ENCODE measurements at regions not wholly inside any gene's neighbourhood (a gene's known extent, or its start where the extent isn't known, plus 50 kb on each side); places are given as distances from the start of the nearest gene placed in this dataset.

DNA sequence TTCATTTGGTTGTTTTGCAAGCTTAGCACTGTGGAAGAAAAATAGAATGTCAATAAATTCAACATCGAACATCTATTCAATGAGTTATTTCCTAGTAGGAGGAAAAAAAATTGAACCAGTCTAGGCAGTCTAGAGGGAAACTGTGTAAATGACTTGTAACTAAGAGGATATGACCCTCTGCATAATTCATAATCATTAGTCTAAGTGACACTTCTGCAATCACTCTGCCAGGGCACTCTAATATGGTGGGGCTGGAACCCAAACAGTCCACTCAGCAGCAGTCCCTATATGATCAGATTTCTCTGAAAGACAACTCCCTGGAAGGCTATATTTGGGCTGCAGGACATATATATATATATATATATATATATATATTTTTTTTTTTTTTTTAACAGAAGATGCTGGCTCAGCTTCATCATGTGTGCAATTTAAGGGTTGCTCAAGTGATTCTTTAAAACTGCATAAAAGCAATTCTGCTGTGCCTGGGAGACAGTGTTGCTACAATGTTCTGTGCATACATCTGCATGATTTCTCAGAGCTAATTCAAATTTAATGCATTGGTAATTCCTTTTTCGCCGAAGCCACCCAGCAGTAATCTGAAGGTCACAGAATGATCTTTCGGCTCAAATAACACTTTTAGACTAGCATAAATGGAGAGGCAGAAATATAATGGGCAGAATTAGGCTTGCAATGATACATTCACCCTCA is 482.1 kb upstream of the ZNF608 start:
- Histone ChIP-seq H3K4me3 (ENCODE audit: low read length) (no peak overlapping the region), H3K27ac (ENCODE audit: low read depth in 1 of 2, low read length in 2 of 2) (no peak overlapping the region), H3K27me3 (ENCODE audit: control insufficient read depth in 1 of 2, insufficient read depth in 2 of 2, low read length in 2 of 2) (no peaks in the 10 kb centered on the region), H3K4me1 (ENCODE audit: insufficient read depth, low read length) (no peaks in the 10 kb centered on the region), H3K9me3 (ENCODE audit: control insufficient read depth in 1 of 2, insufficient read depth in 1 of 2, low read length in 2 of 2) (peaks cover 0 to 4% of the 10 kb centered on the region in 2 experiments), H3K36me3 (ENCODE audit: insufficient read depth, low read length) (no peaks in the 10 kb centered on the region)
- Mint-ChIP-seq H3K27ac (no peak overlapping the region), H3K4me1 (ENCODE audit: low read depth) (no peaks in the 10 kb centered on the region), H3K36me3 (ENCODE audit: low read depth) (no peaks in the 10 kb centered on the region), H3K27me3 (no peaks in the 10 kb centered on the region), H3K9me3 (peaks cover 3% of the 10 kb centered on the region), H3K4me3 (no peak overlapping the region)
- ATAC-seq (ENCODE audit: poor library complexity) (no peak), DNase-seq (no peak)
- POLR2A ChIA-PET = no interaction called here
- intact Hi-C loops (cut with DNase I, micrococcal nuclease) = no loop called here
- CTCF ChIA-PET = interaction anchor here (0.6 kb wide), 1 partner anchor 172 kb away, joined by 3 read pairs; no protein-coding TSS in a partner anchor
- TF ChIP-seq, protein P1, sequence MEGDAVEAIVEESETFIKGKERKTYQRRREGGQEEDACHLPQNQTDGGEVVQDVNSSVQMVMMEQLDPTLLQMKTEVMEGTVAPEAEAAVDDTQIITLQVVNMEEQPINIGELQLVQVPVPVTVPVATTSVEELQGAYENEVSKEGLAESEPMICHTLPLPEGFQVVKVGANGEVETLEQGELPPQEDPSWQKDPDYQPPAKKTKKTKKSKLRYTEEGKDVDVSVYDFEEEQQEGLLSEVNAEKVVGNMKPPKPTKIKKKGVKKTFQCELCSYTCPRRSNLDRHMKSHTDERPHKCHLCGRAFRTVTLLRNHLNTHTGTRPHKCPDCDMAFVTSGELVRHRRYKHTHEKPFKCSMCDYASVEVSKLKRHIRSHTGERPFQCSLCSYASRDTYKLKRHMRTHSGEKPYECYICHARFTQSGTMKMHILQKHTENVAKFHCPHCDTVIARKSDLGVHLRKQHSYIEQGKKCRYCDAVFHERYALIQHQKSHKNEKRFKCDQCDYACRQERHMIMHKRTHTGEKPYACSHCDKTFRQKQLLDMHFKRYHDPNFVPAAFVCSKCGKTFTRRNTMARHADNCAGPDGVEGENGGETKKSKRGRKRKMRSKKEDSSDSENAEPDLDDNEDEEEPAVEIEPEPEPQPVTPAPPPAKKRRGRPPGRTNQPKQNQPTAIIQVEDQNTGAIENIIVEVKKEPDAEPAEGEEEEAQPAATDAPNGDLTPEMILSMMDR (IDR thresholded peaks at IDR 0.05) = no peak

DNA sequence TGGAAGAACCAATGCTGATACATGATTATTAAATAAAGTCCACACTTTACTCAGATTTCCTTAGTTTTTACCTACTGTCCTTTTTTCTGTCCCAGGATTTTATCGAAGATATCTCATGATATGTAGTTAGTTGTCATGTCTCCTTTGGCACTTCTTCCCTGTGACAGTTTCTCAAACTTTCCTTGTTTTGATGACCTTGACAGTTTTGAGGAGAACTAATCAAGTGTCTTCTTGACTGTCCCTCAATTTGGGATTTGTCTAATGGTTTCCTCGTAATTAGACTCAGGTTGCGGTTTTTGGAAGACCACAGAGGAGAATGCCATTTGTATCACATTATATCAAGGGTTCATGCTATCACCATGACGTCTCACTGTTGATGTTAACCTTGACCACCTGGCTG is 483.1 kb upstream of the ZNF608 start:
- ChIA-PET POLR2A (no interaction called here), CTCF (no interaction called here)
- no peaks in the 10 kb centered on the region for H3K4me1 ChIP-seq (ENCODE audit: insufficient read depth, low read length)
- intact Hi-C loops (cut with DNase I, micrococcal nuclease) = no loop called here
- H3K36me3 ChIP-seq (ENCODE audit: insufficient read depth, low read length) = no peaks in the 10 kb centered on the region
- no peaks in the 10 kb centered on the region for H3K36me3 Mint-ChIP-seq (ENCODE audit: low read depth)
- no peak overlapping the region for H3K4me3 Mint-ChIP-seq
- no peaks in the 10 kb centered on the region for H3K27me3 Mint-ChIP-seq
- no peak overlapping the region for H3K27ac Mint-ChIP-seq
- ATAC-seq (ENCODE audit: poor library complexity) = no peak
- TF ChIP-seq, protein P1 (IDR thresholded peaks at IDR 0.05) = no peak
- H3K27ac ChIP-seq (ENCODE audit: low read depth in 1 of 2, low read length in 2 of 2) = no peak overlapping the region
- peaks cover 0 to 4% of the 10 kb centered on the region in 2 experiments for H3K9me3 ChIP-seq (ENCODE audit: control insufficient read depth in 1 of 2, insufficient read depth in 1 of 2, low read length in 2 of 2)
- H3K9me3 Mint-ChIP-seq = peaks cover 3% of the 10 kb centered on the region
- no peaks in the 10 kb centered on the region for H3K27me3 ChIP-seq (ENCODE audit: control insufficient read depth in 1 of 2, insufficient read depth in 2 of 2, low read length in 2 of 2)
- DNase-seq = no peak
- no peak overlapping the region for H3K4me3 ChIP-seq (ENCODE audit: low read length)
- H3K4me1 Mint-ChIP-seq (ENCODE audit: low read depth) = no peaks in the 10 kb centered on the region

DNA sequence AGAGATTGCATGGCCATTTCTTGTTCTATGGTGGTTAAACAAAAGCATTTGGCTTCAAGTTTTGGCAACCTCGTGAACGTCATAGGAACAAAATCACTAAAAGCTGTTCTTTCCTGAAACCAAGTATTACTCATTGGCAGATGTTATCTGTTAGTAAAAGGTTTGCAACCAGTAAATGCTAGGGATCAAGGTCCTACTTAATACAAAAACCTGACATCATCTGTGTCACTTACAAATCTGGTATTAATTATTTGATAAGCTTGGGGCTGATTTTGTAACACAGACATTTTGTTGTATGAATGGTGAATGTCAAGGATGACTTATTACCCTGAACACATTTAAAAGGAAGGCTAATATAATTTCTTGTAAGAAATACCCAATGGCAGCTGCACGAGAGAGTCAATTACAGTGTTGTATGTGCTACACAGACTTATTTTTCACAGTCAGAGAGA is 486.4 kb upstream of the ZNF608 start:
- Mint-ChIP-seq H3K4me3 (no peak overlapping the region), H3K27me3 (no peaks in the 10 kb centered on the region), H3K4me1 (ENCODE audit: low read depth) (no peaks in the 10 kb centered on the region), H3K9me3 (peaks cover 3% of the 10 kb centered on the region), H3K27ac (no peak overlapping the region), H3K36me3 (ENCODE audit: low read depth) (no peaks in the 10 kb centered on the region)
- no peak overlapping the region for H3K4me3 ChIP-seq (ENCODE audit: low read length)
- TF ChIP-seq, protein P1 (IDR thresholded peaks at IDR 0.05) = no peak
- intact Hi-C loops (cut with DNase I, micrococcal nuclease) = no loop called here
- ATAC-seq (ENCODE audit: poor library complexity) (no peak), DNase-seq (no peak)
- no peaks in the 10 kb centered on the region for H3K9me3 ChIP-seq (ENCODE audit: control insufficient read depth in 1 of 2, insufficient read depth in 1 of 2, low read length in 2 of 2)
- ChIA-PET POLR2A (no interaction called here), CTCF (no interaction called here)
- no peaks in the 10 kb centered on the region for H3K36me3 ChIP-seq (ENCODE audit: insufficient read depth, low read length)
- no peaks in the 10 kb centered on the region for H3K4me1 ChIP-seq (ENCODE audit: insufficient read depth, low read length)
- no peaks in the 10 kb centered on the region for H3K27me3 ChIP-seq (ENCODE audit: control insufficient read depth in 1 of 2, insufficient read depth in 2 of 2, low read length in 2 of 2)
- no peak overlapping the region for H3K27ac ChIP-seq (ENCODE audit: low read depth in 1 of 2, low read length in 2 of 2)

Data from CD4-positive, alpha-beta T cell (primary cell).